Smooth muscle cell (in vitro differentiated cells): ENCODE measurements at regions not wholly inside any gene's neighbourhood (a gene's known extent, or its start where the extent isn't known, plus 50 kb on each side); places are given as distances from the start of the nearest gene placed in this dataset.

Experiments used
- DNase-seq: peaks from one replicate; lab custom pipeline; 2025; ENCODE audit not compliant: unreplicated experiment; lab: John Stamatoyannopoulos, UW
- H2AFZ ChIP-seq: fragments of 200-600 bp; sonication (generic); 2 replicates; pipeline ENCODE4 v1.6.0; 2016; ENCODE audit warnings: antibody characterized with exemption, low read depth, mild to moderate bottlenecking
- H3F3A ChIP-seq: fragments of 200-600 bp; sonication (generic); 2 replicates; pipeline ENCODE4 v1.6.0; 2017; ENCODE audit warnings: antibody characterized with exemption, low read depth
- H3K27ac ChIP-seq: fragments of 200-600 bp; sonication (generic); 2 replicates; pipeline ENCODE4 v1.5.1; 2016; ENCODE audit warnings: low read depth, mild to moderate bottlenecking
- H3K27me3 ChIP-seq: fragments of 200-600 bp; sonication (generic); 2 replicates; pipeline ENCODE4 v1.6.1; 2016; ENCODE audit warnings: low read depth, mild to moderate bottlenecking
- H3K36me3 ChIP-seq: fragments of 200-600 bp; sonication (generic); 2 replicates; pipeline ENCODE4 v1.5.1; 2016; ENCODE audit warnings: low read depth
- H3K4me1 ChIP-seq: fragments of 200-600 bp; sonication (generic); 2 replicates; pipeline ENCODE4 v1.5.1; 2016; ENCODE audit warnings: low read depth
- H3K4me2 ChIP-seq: fragments of 200-600 bp; sonication (generic); 2 replicates; pipeline ENCODE4 v1.6.0; 2016; ENCODE audit warnings: mild to moderate bottlenecking
- H3K4me3 ChIP-seq: fragments of 200-600 bp; sonication (generic); 2 replicates; pipeline ENCODE4 v1.5.1; 2016; ENCODE audit warnings: mild to moderate bottlenecking
- H3K79me2 ChIP-seq: fragments of 200-600 bp; sonication (generic); 2 replicates; pipeline ENCODE4 v1.6.0; 2016; ENCODE audit warnings: low read depth, mild to moderate bottlenecking
- H3K9ac ChIP-seq: fragments of 200-600 bp; sonication (generic); 2 replicates; pipeline ENCODE4 v1.6.0; 2016; ENCODE audit warnings: low read depth
- H3K9me3 ChIP-seq: fragments of 200-600 bp; sonication (generic); replicated peaks from 2 replicates; pipeline ENCODE4 v1.5.1; 2016; ENCODE audit warnings: low read depth
- H4K20me1 ChIP-seq: fragments of 200-600 bp; sonication (generic); 2 replicates; pipeline ENCODE4 v1.6.0; 2016; ENCODE audit warnings: low read depth
- WGBS: methylation state at CpG from one replicate; pipeline ENCODE4 v1.1.7; 2016; ENCODE audit warnings: low lambda C conversion rate; 5-methylcytosine and 5-hydroxymethylcytosine counted together
- TF ChIP-seq, protein P1 (sequence below): fragments of 200-600 bp; sonication (generic); IDR thresholded peaks from 2 replicates; pipeline ENCODE4 v1.5.1; 2017; ENCODE audit warnings: borderline replicate concordance, mild to moderate bottlenecking, antibody characterized with exemption; ENCODE audit not compliant: insufficient read depth, poor library complexity, severe bottlenecking

DNA sequence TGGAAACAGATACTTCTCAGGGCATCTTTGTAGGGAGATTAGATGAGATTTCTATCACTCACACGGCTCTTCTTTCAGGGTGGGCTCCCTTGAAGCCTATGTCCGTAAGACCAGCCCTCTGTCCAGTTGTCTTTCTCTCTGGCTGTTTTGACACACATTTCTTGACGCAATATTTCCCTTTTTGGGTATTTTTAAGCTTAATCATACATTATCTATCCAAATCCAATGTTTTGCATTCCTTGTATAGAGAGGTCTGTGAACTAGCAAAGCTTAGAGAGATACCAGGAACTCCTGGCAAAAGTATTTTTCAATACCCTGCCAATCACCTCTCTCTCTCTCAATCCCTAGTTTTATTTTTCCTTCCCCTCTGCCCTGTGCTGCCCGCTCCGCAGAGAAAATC lies 79.3 kb downstream of the EOMES start:
- H3K4me3 ChIP-seq: no peak overlapping the region
- H3K4me1 ChIP-seq: peaks cover 1% of the 10 kb centered on the region
- H3K27ac ChIP-seq: no peak overlapping the region

DNA sequence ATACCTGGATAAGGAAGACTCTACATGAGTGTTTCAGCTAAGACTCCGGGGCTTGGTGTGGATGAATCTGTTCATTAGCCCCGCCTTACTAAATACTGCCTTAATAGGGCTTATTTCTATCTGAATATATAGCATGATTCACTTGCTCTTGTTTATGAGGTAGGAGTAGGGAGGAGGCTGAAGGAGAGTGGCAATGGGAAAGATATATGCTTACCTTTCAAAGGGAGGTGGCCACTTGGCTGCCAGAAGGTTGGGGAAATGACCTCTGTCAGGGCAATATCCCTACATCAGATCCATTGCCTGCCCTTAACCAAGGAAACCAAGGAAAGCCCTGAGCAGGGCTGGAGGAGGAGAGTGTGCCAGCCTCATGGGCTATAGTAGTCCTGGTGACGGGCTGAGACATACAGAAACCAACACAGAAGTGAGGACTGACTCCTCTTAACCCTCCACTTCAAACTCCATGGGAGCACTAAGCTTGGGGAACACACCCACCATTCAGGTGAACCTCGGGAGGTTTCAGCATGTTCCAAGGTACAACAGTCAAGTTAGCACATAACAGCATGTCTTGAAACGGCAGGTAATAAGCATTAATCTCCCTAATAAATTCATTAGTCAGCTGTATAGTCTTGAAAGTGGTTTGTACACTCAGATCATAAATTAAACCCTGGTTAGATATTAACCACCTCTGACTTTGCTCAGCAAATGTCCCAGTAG lies 80.1 kb downstream of the EOMES start:
- no peak overlapping the region for H3K4me3 ChIP-seq
- H3F3A ChIP-seq: no peaks in the 10 kb centered on the region
- no peaks in the 10 kb centered on the region for H3K36me3 ChIP-seq
- peaks cover 4% of the 10 kb centered on the region for H3K4me1 ChIP-seq
- no peaks in the 10 kb centered on the region for H3K79me2 ChIP-seq
- no peak overlapping the region for H3K4me2 ChIP-seq
- H3K9me3 ChIP-seq: no peaks in the 10 kb centered on the region
- no peaks in the 10 kb centered on the region for H4K20me1 ChIP-seq
- no peak overlapping the region for H2AFZ ChIP-seq
- 93% methylated on average over 5 of the region's 5 CpGs for WGBS
- TF ChIP-seq, protein P1, sequence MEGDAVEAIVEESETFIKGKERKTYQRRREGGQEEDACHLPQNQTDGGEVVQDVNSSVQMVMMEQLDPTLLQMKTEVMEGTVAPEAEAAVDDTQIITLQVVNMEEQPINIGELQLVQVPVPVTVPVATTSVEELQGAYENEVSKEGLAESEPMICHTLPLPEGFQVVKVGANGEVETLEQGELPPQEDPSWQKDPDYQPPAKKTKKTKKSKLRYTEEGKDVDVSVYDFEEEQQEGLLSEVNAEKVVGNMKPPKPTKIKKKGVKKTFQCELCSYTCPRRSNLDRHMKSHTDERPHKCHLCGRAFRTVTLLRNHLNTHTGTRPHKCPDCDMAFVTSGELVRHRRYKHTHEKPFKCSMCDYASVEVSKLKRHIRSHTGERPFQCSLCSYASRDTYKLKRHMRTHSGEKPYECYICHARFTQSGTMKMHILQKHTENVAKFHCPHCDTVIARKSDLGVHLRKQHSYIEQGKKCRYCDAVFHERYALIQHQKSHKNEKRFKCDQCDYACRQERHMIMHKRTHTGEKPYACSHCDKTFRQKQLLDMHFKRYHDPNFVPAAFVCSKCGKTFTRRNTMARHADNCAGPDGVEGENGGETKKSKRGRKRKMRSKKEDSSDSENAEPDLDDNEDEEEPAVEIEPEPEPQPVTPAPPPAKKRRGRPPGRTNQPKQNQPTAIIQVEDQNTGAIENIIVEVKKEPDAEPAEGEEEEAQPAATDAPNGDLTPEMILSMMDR: no peak
- no peaks in the 10 kb centered on the region for H3K27me3 ChIP-seq
- no peak for DNase-seq
- no peak overlapping the region for H3K9ac ChIP-seq
- no peak overlapping the region for H3K27ac ChIP-seq

More for the DNA sequence above, 79.3 kb downstream of the EOMES start:
- Histone ChIP-seq H3K9ac (no peak overlapping the region), H3K27me3 (no peaks in the 10 kb centered on the region), H3K9me3 (no peaks in the 10 kb centered on the region), H3F3A (no peaks in the 10 kb centered on the region), H2AFZ (no peak overlapping the region), H3K79me2 (no peaks in the 10 kb centered on the region), H4K20me1 (no peaks in the 10 kb centered on the region), H3K4me2 (no peak overlapping the region), H3K36me3 (no peaks in the 10 kb centered on the region)
- WGBS: 86% methylated on average over 5 of the region's 5 CpGs
- TF ChIP-seq, protein P1: no peak
- DNase-seq: no peak

DNA sequence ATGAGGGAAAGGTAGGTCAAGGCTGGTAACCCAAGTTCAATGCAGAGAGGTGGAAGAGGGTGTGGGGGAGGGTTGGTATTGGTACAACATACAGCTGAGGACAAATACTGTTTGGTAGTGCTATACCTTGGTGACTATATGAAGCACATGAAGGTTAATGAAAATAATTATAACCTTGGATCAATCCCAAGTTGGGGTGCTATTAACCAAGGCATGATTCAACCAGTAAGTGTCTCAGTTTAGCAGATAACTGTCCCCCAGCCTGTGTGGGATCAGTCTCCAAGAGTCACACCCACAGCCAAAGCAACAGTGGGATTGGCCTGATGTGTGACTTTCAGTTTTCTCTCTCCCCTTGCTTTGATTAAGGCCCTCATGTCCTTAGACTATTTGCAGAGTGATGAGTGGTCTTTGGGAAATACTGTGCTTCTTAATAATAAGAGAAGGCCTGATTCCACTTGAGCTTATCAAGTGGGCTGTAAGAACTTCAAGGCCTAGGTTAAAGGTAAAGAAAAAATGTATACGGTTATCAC lies 80.8 kb downstream of the EOMES start:
- no peaks in the 10 kb centered on the region for H3K27me3 ChIP-seq
- no peak overlapping the region for H3K4me3 ChIP-seq
- H3K79me2 ChIP-seq: no peaks in the 10 kb centered on the region
- H3K27ac ChIP-seq: no peak overlapping the region
- H2AFZ ChIP-seq: no peak overlapping the region
- no peak overlapping the region for H3K9ac ChIP-seq
- no peak for DNase-seq
- H3K36me3 ChIP-seq: no peaks in the 10 kb centered on the region
- H3F3A ChIP-seq: no peaks in the 10 kb centered on the region
- H3K4me2 ChIP-seq: no peak overlapping the region
- no peaks in the 10 kb centered on the region for H3K9me3 ChIP-seq
- peaks cover 4% of the 10 kb centered on the region for H3K4me1 ChIP-seq
- H4K20me1 ChIP-seq: no peaks in the 10 kb centered on the region
- WGBS: 97% methylated on average over 1 of the region's 1 CpG
- TF ChIP-seq, protein P1: no peak

DNA sequence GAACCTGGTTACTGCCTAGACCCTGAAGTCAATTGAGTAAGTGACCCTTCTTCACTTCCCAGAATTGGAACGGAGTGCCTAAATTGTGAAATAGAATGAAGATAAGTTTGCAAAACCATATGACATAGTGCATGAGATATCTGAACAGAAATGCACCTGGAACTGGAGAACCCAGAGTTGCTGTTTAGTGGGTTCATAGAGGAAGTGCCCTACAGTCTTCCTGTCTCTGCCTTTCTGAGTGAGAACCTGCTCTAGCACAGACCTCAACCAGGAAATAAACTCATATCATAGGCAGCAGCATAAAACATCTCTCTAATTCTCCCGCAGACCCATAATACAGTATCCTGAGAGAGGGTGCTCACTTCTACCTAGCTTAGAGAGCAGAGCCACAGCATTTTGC lies 82.9 kb downstream of the EOMES start:
- Histone ChIP-seq H3K9ac (no peak overlapping the region), H3F3A (no peaks in the 10 kb centered on the region), H3K4me1 (peaks cover 4% of the 10 kb centered on the region), H3K79me2 (no peaks in the 10 kb centered on the region), H3K36me3 (no peaks in the 10 kb centered on the region), H3K4me3 (no peak overlapping the region), H2AFZ (no peak overlapping the region), H4K20me1 (no peaks in the 10 kb centered on the region), H3K27me3 (no peaks in the 10 kb centered on the region), H3K4me2 (no peak overlapping the region), H3K27ac (no peak overlapping the region), H3K9me3 (no peaks in the 10 kb centered on the region)
- DNase-seq: no peak
- TF ChIP-seq, protein P1: no peak
- 94% methylated on average over 2 of the region's 2 CpGs for WGBS
